K562 (cell line): ENCODE measurements at regions not wholly inside any gene's neighbourhood (a gene's known extent, or its start where the extent isn't known, plus 50 kb on each side); places are given as distances from the start of the nearest gene placed in this dataset.

Source experiments
- ATAC-seq: fragments of 200-7000 bp; cut with Tn5 transposase; 3 replicates; pipeline ENCODE4 v1.9.1; 2020; ENCODE audit warnings: moderate library complexity
- BruUV-seq: library from RNA; stranded (reverse); fragments of 400-500 nt; replicated peaks from 2 replicates; lab custom pipeline; 2021; lab: Mats Ljungman, UMichigan
- CTCF ChIA-PET: fragments of 300-600 bp; formaldehyde crosslinking; extraction: SDS; loops from one replicate; lab custom pipeline; 2021; ENCODE audit warnings: low intra/inter-chr PET ratio; lab: Yijun Ruan, JAX
- POLR2A ChIA-PET: fragments of 300-600, 350-650 bp; sonication (Branson Sonifier 250); formaldehyde crosslinking; extraction: SDS; loops from one replicate; lab custom pipeline; 2021; ENCODE audit warnings: antibody characterized with exemption, inconsistent platforms; lab: Yijun Ruan, JAX
- DNase-seq, 4 experiments: peaks; one replicate each; pipeline versions ENCODE4 v3.0.0 to v3.0.0-alpha.2; 2011 to 2018; ENCODE audit warnings: low spot score in 3 of 4, mixed read lengths in 3 of 4; ENCODE audit errors: extremely low read depth in 1 of 4
- FAIRE-seq: peaks from 2 replicates; lab custom pipeline; 2011; peaks lifted over from hg19 to GRCh38; lab: Jason Lieb, UNC
- H2AFZ ChIP-seq: 2 replicates; pipeline ENCODE4 v1.6.0; 2011; ENCODE audit warnings: low read depth, low read length, control low read depth, inconsistent platforms
- H3K27ac ChIP-seq: fragments of 200-600 bp; 3 replicates; pipeline ENCODE4 v1.8.0; 2011; ENCODE audit warnings: low read depth, mild to moderate bottlenecking, control low read depth, inconsistent platforms, low read length, moderate library complexity, mixed read lengths; ENCODE audit errors: extremely low read depth
- H3K27me3 ChIP-seq, 2 experiments: fragments of 300-600 bp in 1 of 2; 2 replicates in 1 of 2; 3 replicates in 1 of 2; pipeline versions ENCODE4 v1.6.0 to v1.8.0; 2011; ENCODE audit warnings: inconsistent platforms in 2 of 2, low read length in 2 of 2, mild to moderate bottlenecking in 1 of 2, mixed read lengths in 1 of 2, moderate library complexity in 1 of 2; ENCODE audit not compliant: control insufficient read depth in 2 of 2, insufficient read depth in 2 of 2
- H3K36me3 ChIP-seq: fragments of 300-600 bp; 3 replicates; pipeline ENCODE4 v1.8.0; 2011; ENCODE audit warnings: mild to moderate bottlenecking, low read length, inconsistent platforms; ENCODE audit not compliant: control insufficient read depth, insufficient read depth
- H3K4me1 ChIP-seq, 2 experiments: fragments of 200-600 bp in 1 of 2; replicated peaks in 1 of 2; 2 replicates in 1 of 2; 3 replicates in 1 of 2; pipeline versions ENCODE4 v1.5.1 to v1.8.0; 2011; ENCODE audit warnings: inconsistent platforms in 2 of 2, low read length in 2 of 2, mild to moderate bottlenecking in 1 of 2, mixed read lengths in 1 of 2, moderate library complexity in 1 of 2; ENCODE audit not compliant: control insufficient read depth in 2 of 2, insufficient read depth in 2 of 2
- H3K4me2 ChIP-seq: 2 replicates; pipeline ENCODE4 v1.6.1; 2011; ENCODE audit warnings: low read length, control low read depth, inconsistent platforms, mixed read lengths; ENCODE audit not compliant: insufficient read depth
- H3K4me3 ChIP-seq: fragments of 200-600 bp; sonication (generic), shearing (Covaris generic); 2 replicates; pipeline ENCODE4 v1.5.1; 2016; ENCODE audit warnings: control low read depth, inconsistent platforms
- H3K79me2 ChIP-seq: fragments of 200-600 bp; 3 replicates; pipeline ENCODE4 v1.8.0; 2011; ENCODE audit warnings: low read length, inconsistent platforms; ENCODE audit not compliant: control insufficient read depth, insufficient read depth
- H3K9ac ChIP-seq, 2 experiments: 2 replicates each; pipeline versions ENCODE4 v1.6.0 to v1.6.1; 2011; ENCODE audit warnings: low read depth in 2 of 2, low read length in 2 of 2, control low read depth in 1 of 2, inconsistent platforms in 1 of 2, mild to moderate bottlenecking in 1 of 2, mixed read lengths in 1 of 2; ENCODE audit not compliant: insufficient read depth in 1 of 2
- H3K9me1 ChIP-seq: one replicate; pipeline ENCODE4 v1.6.0; 2011; ENCODE audit warnings: inconsistent platforms, mild to moderate bottlenecking, low read length, moderate library complexity; ENCODE audit not compliant: control insufficient read depth, insufficient read depth
- H3K9me3 ChIP-seq: replicated peaks from 2 replicates; pipeline ENCODE4 v1.5.1; 2011; ENCODE audit warnings: low read depth, low read length, inconsistent platforms; ENCODE audit not compliant: control insufficient read depth, insufficient read depth
- H4K20me1 ChIP-seq: replicated peaks from 2 replicates; pipeline ENCODE4 v1.6.1; 2011; ENCODE audit warnings: low read length, inconsistent platforms, mixed read lengths; ENCODE audit not compliant: control insufficient read depth, insufficient read depth
- CBX8 ChIP-seq: fragments of 200-600 bp; sonication (generic); IDR thresholded peaks from 2 replicates; pipeline ENCODE4 v1.6.1; 2012; ENCODE audit warnings: borderline replicate concordance, mixed run types, low read depth, mild to moderate bottlenecking, moderate library complexity, mixed read lengths, low read length, control low read depth, inconsistent platforms; ENCODE audit not compliant: poor library complexity, severe bottlenecking; ENCODE audit errors: extremely low read depth
- CHD1 ChIP-seq: fragments of 200-600 bp; sonication (generic); IDR thresholded peaks from one replicate; pipeline ENCODE4 v1.6.1; 2012; ENCODE audit warnings: mild to moderate bottlenecking, moderate library complexity, low read length, inconsistent platforms
- KAT2B ChIP-seq: IDR thresholded peaks from one replicate; pipeline ENCODE4 v1.6.1; 2012; ENCODE audit warnings: low read depth, mild to moderate bottlenecking, control low read depth, inconsistent platforms, low read length, moderate library complexity
- KDM2B ChIP-seq: fragments of 250-450 bp; sonication (Bioruptor Pico); IDR thresholded peaks from 2 replicates; pipeline ENCODE4 v1.8.0; 2021; ENCODE audit warnings: mild to moderate bottlenecking, moderate library complexity
- MCM7 ChIP-seq, 2 experiments: fragments of 450-650 bp; IDR thresholded peaks; 2 replicates each; pipeline ENCODE4 v1.6.1; 2016 to 2018
- NCOA1 ChIP-seq: fragments of 450-650 bp; IDR thresholded peaks from 2 replicates; pipeline ENCODE4 v1.6.1; 2016; ENCODE audit warnings: low read depth
- SAFB ChIP-seq: fragments of 200-400 bp; formaldehyde crosslinking; IDR thresholded peaks from 2 replicates; pipeline ENCODE4 v1.6.1; 2017; ENCODE audit warnings: low read depth, low read length, borderline replicate concordance
- TFE3 ChIP-seq: fragments of 450-650 bp; formaldehyde crosslinking; IDR thresholded peaks from 2 replicates; pipeline ENCODE4 v1.4.0; 2020; ENCODE audit warnings: mild to moderate bottlenecking, mixed read lengths
- ZEB2 ChIP-seq: fragments of 450-650 bp; IDR thresholded peaks from 2 replicates; pipeline ENCODE4 v1.6.1; 2016
- ZFP36 ChIP-seq: fragments of 150-350 bp; IDR thresholded peaks from 2 replicates; pipeline ENCODE4 v1.6.1; 2018; ENCODE audit warnings: low read length, low read depth; ENCODE audit not compliant: partially characterized antibody
- ZFX ChIP-seq: sonication (generic); formaldehyde crosslinking; IDR thresholded peaks from 2 replicates; pipeline ENCODE4 v1.8.0; 2022; ENCODE audit warnings: mild to moderate bottlenecking, missing genetic modification reagents, moderate library complexity
- ZNF316 ChIP-seq: fragments of 450-650 bp; IDR thresholded peaks from 2 replicates; pipeline ENCODE4 v1.6.1; 2016
- ZNF589 ChIP-seq: fragments of 200-800 bp; sonication (Bioruptor generic); IDR thresholded peaks from 2 replicates; pipeline ENCODE4 v1.6.1; 2016; ENCODE audit warnings: low read depth, missing genetic modification characterization, missing compliant biosample characterization
- ZNF644 ChIP-seq: fragments of 200-800 bp; sonication (Bioruptor generic); IDR thresholded peaks from 2 replicates; pipeline ENCODE4 v1.6.1; 2016; ENCODE audit warnings: low read depth, missing genetic modification characterization, missing compliant biosample characterization
- ZSCAN29 ChIP-seq: fragments of 450-650 bp; IDR thresholded peaks from 2 replicates; pipeline ENCODE4 v1.6.1; 2017
- WGBS: fragments of 100-300 bp; shearing (Covaris generic); methylation state at CpG from one replicate; pipeline ENCODE4 v1.1.6; 2016; ENCODE audit warnings: low coverage, mixed read lengths; ENCODE audit not compliant: insufficient coverage; ENCODE audit errors: missing lambda C conversion rate; 5-methylcytosine and 5-hydroxymethylcytosine counted together
- in situ Hi-C: fragments of 300-500 bp; cut with MboI; formaldehyde crosslinking; loops from 4 replicates; pipeline ENCODE4 v1.15.0; 2018; ENCODE audit warnings: inconsistent platforms, mixed read lengths
- intact Hi-C: fragments of 100-400 bp; cut with micrococcal nuclease; formaldehyde crosslinking; loops from 2 replicates; pipeline ENCODE4 v1.14.2; 2022
- TF ChIP-seq, protein P1 (sequence below), 2 experiments: fragments of 450-650 bp in 1 of 2; sonication (generic) in 1 of 2; formaldehyde crosslinking in 1 of 2; IDR thresholded peaks in 1 of 2; conservative IDR thresholded peaks in 1 of 2; 2 replicates each; pipeline versions ENCODE4 v1.6.1 to v1.8.1; 2016 to 2023; ENCODE audit warnings: mild to moderate bottlenecking in 2 of 2, moderate library complexity in 2 of 2, inconsistent platforms in 1 of 2, missing genetic modification reagents in 1 of 2

DNA sequence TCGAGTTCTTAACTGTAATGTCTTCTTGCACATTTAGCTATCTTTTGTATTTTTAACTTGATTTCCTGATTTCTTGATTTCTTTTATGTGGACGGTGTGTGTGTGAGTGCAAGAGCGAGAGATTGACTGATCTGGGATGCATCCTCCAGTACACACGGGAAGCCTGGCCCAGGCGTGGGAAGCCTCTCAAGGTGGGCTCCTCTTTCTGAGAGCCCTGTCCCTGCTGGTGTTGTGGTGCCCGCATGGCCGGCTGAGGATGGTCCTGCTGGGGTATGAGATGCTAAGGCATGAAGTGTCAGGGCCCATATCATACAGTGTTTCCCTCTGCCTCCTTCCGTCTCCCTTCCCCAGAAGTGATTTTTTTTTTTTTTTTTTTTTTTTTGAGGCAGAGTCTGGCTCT lies 130.8 kb upstream of the TCERG1L start:
- Histone ChIP-seq H3K27me3 (peaks cover 0 to 7% of the 10 kb centered on the region in 2 experiments; a peak in 2 of 5 replicates), H3K4me2 (no peak overlapping the region), H3K27ac (no peak overlapping the region), H3K4me1 (no peaks in the 10 kb centered on the region), H2AFZ (no peak overlapping the region), H3K79me2 (no peaks in the 10 kb centered on the region), H3K9ac (no peak overlapping the region), H3K9me3 (no peaks in the 10 kb centered on the region), H3K4me3 (no peak overlapping the region), H3K36me3 (no peaks in the 10 kb centered on the region), H4K20me1 (no peaks in the 10 kb centered on the region), H3K9me1 (no peaks in the 10 kb centered on the region)
- intact Hi-C loops (no loop called here), in situ Hi-C loops (no loop called here)
- FAIRE-seq: no peak
- TF ChIP-seq ZNF644 (no peak), NCOA1 (no peak), ZSCAN29 (no peak), TFE3 (no peak), ZFP36 (no peak), KDM2B (CRISPR knock-in tag) (no peak), SAFB (no peak), ZEB2 (no peak), ZFX (CRISPR knock-in tag) (no peak), ZNF589 (no peak), KAT2B (no peak), ZNF316 (no peak), CBX8 (no peak), CHD1 (no peak), MCM7 (IDR thresholded peaks at IDR 0.05) (no peak)
- TF ChIP-seq, protein P1, sequence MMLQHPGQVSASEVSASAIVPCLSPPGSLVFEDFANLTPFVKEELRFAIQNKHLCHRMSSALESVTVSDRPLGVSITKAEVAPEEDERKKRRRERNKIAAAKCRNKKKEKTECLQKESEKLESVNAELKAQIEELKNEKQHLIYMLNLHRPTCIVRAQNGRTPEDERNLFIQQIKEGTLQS (IDR thresholded peaks at IDR 0.05): no peak
- TF ChIP-seq, protein P1 (CRISPR knock-in tag; conservative IDR thresholded peaks at IDR 0.05): no peak
- BruUV-seq: no TSS peak
- CTCF ChIA-PET: no interaction called here
- no peak for ATAC-seq
- DNase-seq: no peak
- 0% methylated on average over 7 of the region's 8 CpGs for WGBS
- POLR2A ChIA-PET: interaction anchor here (0.6 to 0.7 kb wide), 2 partner anchors 9 to 16 kb away, joined by 3 read pairs; no protein-coding TSS in a partner anchor
